Neural cell (in vitro differentiated cells): ENCODE measurements at regions not wholly inside any gene's neighbourhood (a gene's known extent, or its start where the extent isn't known, plus 50 kb on each side); places are given as distances from the start of the nearest gene placed in this dataset.

ENCODE experiments used
- H2AFZ ChIP-seq: fragments of 200-600, 300-800 bp; sonication (generic), shearing (Covaris generic); 2 replicates; pipeline ENCODE4 v1.6.0; 2014; ENCODE audit warnings: low read depth, mild to moderate bottlenecking, antibody characterized with exemption, low read length, moderate library complexity
- H3F3A ChIP-seq: fragments of 200-600 bp; shearing (Covaris generic); 2 replicates; pipeline ENCODE4 v1.6.1; 2016; ENCODE audit warnings: mild to moderate bottlenecking, moderate library complexity, mixed read lengths, antibody characterized with exemption, low read length; ENCODE audit not compliant: insufficient read depth, poor library complexity, severe bottlenecking
- H3K27ac ChIP-seq: fragments of 200-600, 300-800 bp; sonication (generic), shearing (Covaris generic); 2 replicates; pipeline ENCODE4 v1.5.1; 2014; ENCODE audit warnings: mild to moderate bottlenecking, low read length, moderate library complexity
- H3K27me3 ChIP-seq: fragments of 300-800, 200-600 bp; sonication (generic), shearing (Covaris generic); 2 replicates; pipeline ENCODE4 v1.6.0; 2014; ENCODE audit warnings: mild to moderate bottlenecking, low read depth, low read length, moderate library complexity; ENCODE audit not compliant: insufficient read depth
- H3K36me3 ChIP-seq: fragments of 300-800, 200-600 bp; sonication (generic), shearing (Covaris generic); 2 replicates; pipeline ENCODE4 v1.5.1; 2014; ENCODE audit warnings: mild to moderate bottlenecking, antibody characterized with exemption, low read length, moderate library complexity; ENCODE audit not compliant: insufficient read depth
- H3K4me2 ChIP-seq: fragments of 300-800, 200-600 bp; sonication (generic), shearing (Covaris generic); 2 replicates; pipeline ENCODE4 v1.6.0; 2014; ENCODE audit warnings: mild to moderate bottlenecking, low read length
- H3K4me3 ChIP-seq: fragments of 300-800, 200-600 bp; sonication (generic), shearing (Covaris generic); 2 replicates; pipeline ENCODE4 v1.5.1; 2014; ENCODE audit warnings: mild to moderate bottlenecking, low read length, moderate library complexity
- H3K79me2 ChIP-seq: fragments of 200-600 bp; shearing (Covaris generic); replicated peaks from 2 replicates; pipeline ENCODE4 v1.6.0; 2014; ENCODE audit warnings: mild to moderate bottlenecking, low read length, moderate library complexity; ENCODE audit not compliant: insufficient read depth
- H3K9ac ChIP-seq: fragments of 300-800, 200-600 bp; sonication (generic), shearing (Covaris generic); 2 replicates; pipeline ENCODE4 v1.6.1; 2016; ENCODE audit warnings: mild to moderate bottlenecking, low read length, mixed read lengths
- H3K9me2 ChIP-seq: fragments of 200-600 bp; shearing (Covaris generic); 2 replicates; pipeline ENCODE4 v1.6.1; 2016; ENCODE audit warnings: mild to moderate bottlenecking, low read length, mixed read lengths; ENCODE audit not compliant: insufficient read depth
- H3K9me3 ChIP-seq: fragments of 200-600, 300-800 bp; sonication (generic), shearing (Covaris generic); 2 replicates; pipeline ENCODE4 v1.6.1; 2016; ENCODE audit warnings: mild to moderate bottlenecking, mixed run types, low read length, moderate library complexity, mixed read lengths
- H4K20me1 ChIP-seq: fragments of 200-600 bp; shearing (Covaris generic); 2 replicates; pipeline ENCODE4 v1.6.1; 2016; ENCODE audit warnings: mild to moderate bottlenecking, mixed run types; ENCODE audit not compliant: insufficient read depth
- CTCF ChIP-seq: fragments of 450-650 bp; IDR thresholded peaks from 2 replicates; pipeline ENCODE4 v1.5.1; 2014; ENCODE audit warnings: antibody characterized with exemption, mild to moderate bottlenecking, moderate library complexity; ENCODE audit not compliant: poor library complexity, severe bottlenecking
- EP300 ChIP-seq: fragments of 450-650 bp; conservative IDR thresholded peaks from 2 replicates; pipeline ENCODE4 v1.6.1; 2014; ENCODE audit warnings: antibody characterized with exemption, mild to moderate bottlenecking, moderate library complexity; ENCODE audit not compliant: poor library complexity, severe bottlenecking
- EZH2 ChIP-seq: fragments of 200-600, 300-800 bp; shearing (Covaris generic), sonication (generic); IDR thresholded peaks from 2 replicates; pipeline ENCODE4 v1.6.1; 2014; ENCODE audit warnings: antibody characterized with exemption, low read length, borderline replicate concordance, mild to moderate bottlenecking; ENCODE audit not compliant: insufficient read depth, poor library complexity, severe bottlenecking
- MXI1 ChIP-seq: fragments of 450-650 bp; conservative IDR thresholded peaks from 2 replicates; pipeline ENCODE4 v1.6.1; 2014; ENCODE audit warnings: antibody characterized with exemption, mild to moderate bottlenecking; ENCODE audit not compliant: poor library complexity, severe bottlenecking
- POLR2AphosphoS5 ChIP-seq: IDR thresholded peaks from 2 replicates; pipeline ENCODE4 v1.6.1; 2012
- RAD21 ChIP-seq: fragments of 450-650 bp; conservative IDR thresholded peaks from 2 replicates; pipeline ENCODE4 v1.6.1; 2014; ENCODE audit warnings: antibody characterized with exemption, mild to moderate bottlenecking, moderate library complexity
- REST ChIP-seq: IDR thresholded peaks from 2 replicates; pipeline ENCODE4 v1.6.1; 2012; ENCODE audit warnings: borderline replicate concordance
- SMC3 ChIP-seq: fragments of 450-650 bp; conservative IDR thresholded peaks from 2 replicates; pipeline ENCODE4 v1.6.1; 2014; ENCODE audit warnings: antibody characterized with exemption, mild to moderate bottlenecking, moderate library complexity; ENCODE audit not compliant: poor library complexity
- TAF1 ChIP-seq: IDR thresholded peaks from 2 replicates; pipeline ENCODE4 v1.6.1; 2012; ENCODE audit warnings: low read depth

DNA sequence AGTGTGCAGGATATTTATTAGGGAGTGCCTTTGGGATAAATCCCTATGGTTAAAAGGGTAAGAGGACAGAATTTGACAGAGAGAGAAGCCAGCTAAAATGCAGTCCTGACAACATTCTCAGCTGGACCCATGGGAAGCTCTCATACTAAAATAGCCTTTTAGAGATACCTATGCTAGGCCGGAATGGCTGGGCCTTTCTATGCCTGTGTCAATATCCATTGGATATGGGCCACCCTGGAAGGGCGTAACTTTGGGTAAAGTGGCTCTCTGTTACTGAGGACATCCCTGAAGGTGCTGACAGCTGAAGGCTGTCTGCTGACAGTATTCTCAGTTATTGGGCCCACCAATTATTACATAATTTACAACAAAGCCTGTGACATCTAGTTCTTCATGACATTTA is 613.0 kb upstream of the B3GALT2 start:
- peaks cover 6% of the 10 kb centered on the region for H3F3A ChIP-seq
- H3K79me2 ChIP-seq = no peaks in the 10 kb centered on the region
- no peaks in the 10 kb centered on the region for H3K27me3 ChIP-seq
- H3K9me2 ChIP-seq = no peaks in the 10 kb centered on the region
- H3K4me2 ChIP-seq = no peak overlapping the region
- H3K36me3 ChIP-seq = no peaks in the 10 kb centered on the region
- TF ChIP-seq POLR2AphosphoS5 = no peak
- TF ChIP-seq EP300 = no peak
- no peak for TF ChIP-seq SMC3
- TF ChIP-seq EZH2 = no peak
- TF ChIP-seq TAF1 = no peak
- TF ChIP-seq REST = no peak
- no peak for TF ChIP-seq CTCF
- TF ChIP-seq RAD21 = no peak
- no peak for TF ChIP-seq MXI1
- H3K9ac ChIP-seq = no peak overlapping the region
- no peak overlapping the region for H3K27ac ChIP-seq
- H3K9me3 ChIP-seq = no peaks in the 10 kb centered on the region
- no peak overlapping the region for H3K4me3 ChIP-seq
- no peak overlapping the region for H2AFZ ChIP-seq
- no peaks in the 10 kb centered on the region for H4K20me1 ChIP-seq

DNA sequence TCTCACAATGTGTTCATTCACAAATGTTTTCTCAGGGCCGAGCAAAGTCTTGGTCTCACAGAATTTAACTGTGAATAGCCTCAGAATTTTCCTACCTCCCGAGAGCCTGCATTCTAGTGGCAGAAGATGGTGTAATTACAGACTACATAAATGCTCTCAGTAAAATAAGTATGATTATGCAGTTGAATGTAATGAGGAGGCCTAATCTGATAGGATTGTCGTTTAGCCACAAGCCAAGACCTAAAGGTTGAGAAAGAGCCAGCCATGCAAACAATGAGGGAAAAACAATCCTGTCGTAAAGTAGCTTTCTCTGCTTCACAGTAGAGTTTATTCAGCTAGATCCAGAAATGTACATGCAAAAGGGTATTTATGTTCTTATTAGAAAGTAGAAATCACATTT is 607.8 kb upstream of the B3GALT2 start:
- H3K9me3 ChIP-seq = no peaks in the 10 kb centered on the region
- no peak overlapping the region for H3K4me2 ChIP-seq
- H3K4me3 ChIP-seq = no peak overlapping the region
- no peak overlapping the region for H2AFZ ChIP-seq
- no peaks in the 10 kb centered on the region for H3K79me2 ChIP-seq
- no peak overlapping the region for H3K27ac ChIP-seq
- H3K9me2 ChIP-seq = no peaks in the 10 kb centered on the region
- no peak overlapping the region for H3K9ac ChIP-seq
- peaks cover 8% of the 10 kb centered on the region for H3F3A ChIP-seq
- no peak for TF ChIP-seq RAD21
- TF ChIP-seq REST = no peak
- TF ChIP-seq EP300 = no peak
- TF ChIP-seq CTCF = no peak
- TF ChIP-seq POLR2AphosphoS5 = no peak
- no peak for TF ChIP-seq EZH2
- no peak for TF ChIP-seq TAF1
- no peak for TF ChIP-seq SMC3
- no peak for TF ChIP-seq MXI1
- no peaks in the 10 kb centered on the region for H3K27me3 ChIP-seq
- no peaks in the 10 kb centered on the region for H3K36me3 ChIP-seq
- no peaks in the 10 kb centered on the region for H4K20me1 ChIP-seq
